ENCODE measurements at regions not wholly inside any gene's neighbourhood (a gene's known extent, or its start where the extent isn't known, plus 50 kb on each side); places are given as distances from the start of the nearest gene placed in this dataset.

DNA sequence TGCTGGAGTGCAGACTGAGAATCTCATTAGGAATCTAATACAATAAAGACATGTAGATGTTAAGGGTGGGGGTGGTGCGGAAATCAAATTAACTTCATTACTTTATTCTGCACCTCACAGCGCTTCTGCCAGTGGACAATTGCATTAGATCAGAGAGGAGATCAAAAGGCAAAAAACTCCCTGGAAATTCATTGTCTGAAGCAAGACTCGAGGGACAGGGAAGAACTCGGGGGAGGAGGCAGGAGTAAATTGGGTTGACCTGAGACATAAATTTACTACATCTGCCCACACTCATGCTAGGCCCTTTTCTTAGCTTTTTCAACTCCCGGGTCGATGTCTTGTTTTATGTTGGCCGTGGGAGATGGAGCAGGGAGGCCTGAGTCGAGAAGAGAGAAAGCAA is 315.4 kb downstream of the SPATA17 start:
- no peak for TF ChIP-seq GATA2 (IDR thresholded peaks at IDR 0.05; ENCODE audit: low read depth, low read length)
- TF ChIP-seq GATA3 (IDR thresholded peaks at IDR 0.05; ENCODE audit: low read depth, low read length), result no peak
